GM19328 (cell line): ENCODE measurements at regions not wholly inside any gene's neighbourhood (a gene's known extent, or its start where the extent isn't known, plus 50 kb on each side); places are given as distances from the start of the nearest gene placed in this dataset.

ENCODE experiments used
- ATAC-seq: cut with Tn5 transposase; IDR thresholded peaks from one replicate; pipeline ENCODE4 v1.9.1; 2021; ENCODE audit warnings: mild to moderate bottlenecking, moderate library complexity; ENCODE audit not compliant: unreplicated experiment

DNA sequence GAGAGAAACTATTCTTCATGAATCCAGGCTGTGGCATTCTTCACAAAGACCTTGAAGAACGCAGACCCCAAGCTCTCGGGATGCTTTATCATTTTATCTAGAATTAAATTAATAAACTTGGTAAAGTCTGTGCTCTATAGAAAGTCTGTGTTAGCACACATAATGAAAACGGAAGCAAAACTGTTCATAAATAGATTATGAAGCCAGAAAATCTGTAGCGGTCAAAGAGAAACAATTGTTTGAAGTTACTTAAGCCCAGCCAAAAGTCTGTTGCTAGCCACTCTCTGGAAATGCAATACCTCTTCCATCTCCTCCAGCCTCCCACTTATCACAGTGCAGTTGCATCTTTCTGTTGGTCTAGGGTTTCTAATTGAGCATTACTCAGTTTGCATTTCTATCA is 375.9 kb downstream of the KIF4B start:
- ATAC-seq: no peak

DNA sequence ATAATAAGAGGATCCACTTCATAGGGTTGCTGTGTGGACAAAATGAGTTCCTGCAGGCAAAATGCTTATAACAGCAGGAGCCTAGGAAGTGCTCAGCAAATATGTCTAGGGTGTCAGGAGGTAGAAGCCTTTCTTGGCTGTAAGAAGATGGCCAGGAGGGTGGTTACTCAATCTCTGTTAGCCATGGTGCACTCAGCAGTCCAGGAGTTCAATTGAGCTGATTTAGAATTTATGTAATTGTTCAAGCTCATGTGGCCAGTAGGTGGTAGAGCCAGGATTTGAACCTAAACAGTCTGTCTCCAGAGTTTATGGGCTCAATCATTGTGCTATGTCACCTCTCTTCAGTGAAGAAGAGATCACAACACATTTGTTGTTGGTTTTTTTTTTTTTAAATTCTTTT is 381.2 kb downstream of the KIF4B start:
- no peak for ATAC-seq

DNA sequence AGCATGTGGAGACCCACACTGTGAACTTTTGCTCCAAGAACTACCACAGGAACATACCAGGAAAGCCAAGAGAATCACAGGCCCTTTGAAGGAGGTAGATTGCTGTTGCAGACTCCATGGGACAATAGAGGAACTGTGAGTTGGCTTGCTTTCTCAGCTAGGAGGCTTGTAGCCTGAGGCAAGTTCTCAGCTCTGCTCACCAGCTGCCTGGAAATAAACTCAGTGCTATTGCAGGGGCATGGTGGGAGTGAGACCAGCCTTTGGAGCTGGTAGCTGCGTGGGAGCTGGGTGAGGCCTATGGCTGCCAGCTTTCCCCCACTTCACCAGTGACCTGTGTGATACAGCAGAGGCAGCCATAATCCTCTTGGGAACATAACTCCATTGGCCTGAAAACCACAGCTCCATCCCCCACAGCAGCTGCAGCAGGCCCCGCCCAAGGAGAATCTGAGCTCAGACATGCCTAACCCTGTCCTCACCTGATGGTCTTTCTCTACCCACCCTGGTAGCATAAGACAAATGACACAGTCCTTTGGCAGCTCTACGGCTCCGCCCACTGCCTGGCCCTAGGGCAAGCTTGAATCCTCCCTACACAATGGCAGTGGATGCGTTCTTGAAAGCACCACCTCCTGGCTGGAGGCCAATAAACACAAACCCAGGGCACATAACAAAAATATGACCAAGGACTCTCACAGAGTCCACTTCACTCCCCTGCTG is 389.5 kb downstream of the KIF4B start:
- ATAC-seq: no peak

DNA sequence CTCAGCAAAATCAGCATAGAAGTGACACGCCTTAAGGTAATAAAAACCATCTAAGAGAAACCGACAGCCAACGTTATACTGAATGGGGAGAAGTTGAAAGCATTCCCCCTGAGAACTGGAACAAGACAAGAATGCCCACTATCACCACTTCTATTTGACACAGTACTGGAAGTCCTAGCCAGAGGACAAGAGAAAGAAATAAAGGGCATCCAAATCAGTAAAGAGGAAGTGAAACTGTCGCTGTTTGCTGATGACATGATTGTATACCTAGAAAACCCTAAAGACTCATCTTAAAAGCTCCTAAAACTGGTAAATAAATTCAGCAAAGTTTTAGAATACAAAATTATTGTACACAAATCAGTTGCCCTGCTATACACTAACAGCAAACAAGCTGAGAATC is 393.3 kb downstream of the KIF4B start:
- ATAC-seq: no peak

DNA sequence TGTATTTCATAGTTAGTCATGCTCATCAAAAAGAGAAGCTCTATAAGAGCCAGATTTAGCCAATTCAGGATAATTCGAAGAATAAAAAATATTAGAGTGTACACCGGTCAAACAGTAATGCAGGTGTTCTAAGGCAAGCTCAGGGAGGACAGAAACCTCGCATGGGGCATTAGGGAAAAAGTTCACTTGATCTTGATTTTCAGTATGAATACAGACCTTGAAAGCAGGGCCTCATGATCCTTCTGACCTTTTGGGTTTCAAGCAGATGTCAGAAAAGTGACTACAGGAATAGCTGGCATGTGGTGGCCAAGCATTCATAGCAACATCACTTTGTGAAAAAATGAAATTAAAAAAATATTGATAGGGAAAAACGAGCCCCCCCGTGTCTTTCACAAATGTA is 394.9 kb downstream of the KIF4B start:
- no peak for ATAC-seq

DNA sequence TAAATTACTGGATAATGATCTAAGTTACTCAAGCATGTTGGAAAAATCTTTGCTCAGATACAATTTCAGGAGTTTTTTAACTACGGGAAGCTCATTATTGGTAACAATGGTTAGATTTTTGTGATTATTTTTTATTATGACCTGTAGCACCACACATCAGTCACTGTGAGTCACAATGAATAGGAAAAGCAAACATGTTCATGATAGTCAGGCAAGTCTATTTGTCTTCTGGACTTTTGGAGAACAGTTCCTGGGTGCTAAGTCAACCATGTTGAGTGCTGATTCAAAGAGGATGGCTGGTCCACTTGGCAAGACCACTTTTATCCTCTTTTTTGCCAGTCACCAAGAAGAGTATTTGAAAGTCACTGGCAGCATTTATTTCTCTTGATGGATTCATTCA is 403.2 kb downstream of the KIF4B start:
- no peak for ATAC-seq

DNA sequence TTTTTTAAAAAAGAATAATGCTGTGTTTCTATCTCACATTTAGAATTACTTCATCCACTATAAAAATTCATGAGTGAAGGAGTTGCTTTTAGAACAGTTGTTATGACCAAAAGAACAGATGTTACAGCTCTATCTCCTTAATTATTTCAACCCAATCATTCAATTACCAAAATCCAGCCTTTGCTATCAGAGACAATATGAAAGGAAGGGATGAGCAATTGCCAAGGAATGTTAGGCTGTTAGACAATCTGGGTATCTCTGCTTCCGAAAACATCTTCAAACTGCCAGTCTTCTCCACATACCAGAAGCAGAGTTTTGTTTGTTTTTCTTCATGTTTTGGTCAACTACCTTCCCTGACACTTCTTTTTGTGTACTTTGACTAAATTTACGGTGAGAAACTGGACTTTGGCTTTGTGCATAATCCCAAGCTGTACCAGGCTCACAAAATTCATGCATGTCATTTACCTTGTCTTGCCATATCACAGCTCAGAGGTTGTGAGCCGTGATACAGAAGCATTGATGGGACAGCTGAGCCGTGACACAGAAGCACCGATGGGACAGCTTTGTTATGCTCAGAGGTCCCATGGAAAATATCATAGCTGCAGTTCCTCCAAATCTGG is 405.5 kb downstream of the KIF4B start:
- no peak for ATAC-seq

DNA sequence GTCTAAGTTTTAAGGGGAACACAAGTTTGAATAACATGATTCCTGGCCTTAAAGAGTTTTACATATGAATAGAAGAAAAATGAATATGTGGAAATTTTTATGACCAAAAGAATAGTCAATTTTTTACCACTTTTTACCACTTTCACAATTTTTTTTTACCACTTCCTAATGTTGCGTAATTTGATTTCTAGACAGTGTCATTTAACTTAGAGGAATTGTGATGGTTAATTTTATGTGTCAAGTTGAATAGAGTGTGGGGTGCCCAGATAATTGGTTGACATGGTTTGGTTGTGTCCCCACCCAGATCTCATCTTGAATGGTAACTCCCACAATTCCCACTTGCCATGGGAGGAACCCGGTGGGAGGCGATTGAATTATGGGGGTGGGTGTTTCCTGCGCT is 416.6 kb downstream of the KIF4B start:
- no peak for ATAC-seq

DNA sequence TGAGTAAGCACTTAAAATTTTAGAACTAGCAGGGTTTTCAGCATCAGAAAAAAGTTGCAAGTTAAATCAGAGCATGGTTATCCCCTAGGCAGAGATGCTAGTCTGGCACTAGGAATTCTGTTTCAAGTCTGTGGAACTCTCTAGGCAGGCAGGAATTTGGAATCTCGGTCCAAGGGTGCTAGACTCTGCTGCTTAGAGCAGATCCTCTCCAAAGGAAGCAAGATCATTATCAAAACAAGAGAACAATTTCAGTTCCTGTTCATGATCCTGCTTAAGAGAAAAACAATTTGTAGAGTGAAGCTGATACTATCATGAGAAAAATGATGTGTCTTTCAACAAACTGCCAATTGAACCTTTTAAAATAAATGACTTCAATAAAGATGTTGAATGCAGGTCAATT is 420.7 kb downstream of the KIF4B start:
- no peak for ATAC-seq

DNA sequence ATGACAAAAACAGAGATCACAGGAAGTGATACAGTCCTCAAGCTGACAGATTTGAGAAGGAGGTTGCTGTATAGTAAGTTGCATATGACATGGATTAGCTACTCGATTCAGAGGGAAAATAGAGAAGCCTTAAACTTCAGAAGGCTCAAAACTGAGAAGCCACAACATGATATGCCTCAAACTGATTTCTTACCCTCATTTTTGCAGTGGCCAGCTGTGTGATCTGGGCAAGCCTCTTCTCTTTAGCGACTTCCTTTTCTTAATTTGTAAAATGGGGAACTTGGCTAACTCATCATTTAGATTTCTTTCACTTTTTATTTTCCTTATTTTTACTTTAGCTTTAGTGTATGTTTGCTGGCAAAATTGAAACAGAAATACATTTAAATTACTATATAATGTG is 421.1 kb downstream of the KIF4B start:
- no peak for ATAC-seq

DNA sequence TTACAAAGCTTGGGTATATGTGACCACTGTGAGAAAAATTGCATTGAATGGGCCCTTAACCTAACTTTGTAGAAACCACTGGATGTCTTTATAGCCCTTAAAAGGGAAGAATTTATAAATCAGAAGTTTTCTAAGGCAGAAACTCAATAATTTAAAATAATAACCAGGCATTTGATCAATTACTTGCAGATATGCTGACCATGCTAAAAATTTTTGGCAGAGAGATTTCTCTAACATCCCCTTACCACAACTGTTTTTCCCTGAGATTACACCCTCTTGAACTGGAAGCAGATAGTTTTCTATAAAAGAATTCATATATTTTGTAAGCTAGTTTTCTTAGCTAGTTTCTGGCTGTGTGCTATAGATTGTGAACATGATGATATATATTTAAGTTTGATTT is 428.3 kb downstream of the KIF4B start:
- no peak for ATAC-seq

DNA sequence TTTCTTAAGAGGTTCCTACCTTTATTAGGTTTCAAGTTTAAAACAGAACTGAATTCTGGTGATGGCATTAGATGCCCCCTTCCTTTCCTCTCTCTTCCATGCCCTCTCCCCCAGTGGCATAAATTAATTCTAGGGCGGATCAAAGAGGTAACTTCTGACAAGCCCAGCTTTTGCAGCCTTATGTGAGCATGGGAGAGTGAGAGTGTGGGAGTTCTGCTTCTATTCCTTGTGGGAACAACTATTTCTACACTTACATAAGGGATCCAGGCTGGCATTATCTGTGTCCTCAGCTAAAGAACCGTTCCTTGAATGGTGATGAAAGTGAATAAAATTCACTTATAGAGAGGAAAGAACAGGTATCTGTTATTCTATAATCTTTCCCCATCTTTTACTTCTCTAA is 437.6 kb downstream of the KIF4B start:
- no peak for ATAC-seq

DNA sequence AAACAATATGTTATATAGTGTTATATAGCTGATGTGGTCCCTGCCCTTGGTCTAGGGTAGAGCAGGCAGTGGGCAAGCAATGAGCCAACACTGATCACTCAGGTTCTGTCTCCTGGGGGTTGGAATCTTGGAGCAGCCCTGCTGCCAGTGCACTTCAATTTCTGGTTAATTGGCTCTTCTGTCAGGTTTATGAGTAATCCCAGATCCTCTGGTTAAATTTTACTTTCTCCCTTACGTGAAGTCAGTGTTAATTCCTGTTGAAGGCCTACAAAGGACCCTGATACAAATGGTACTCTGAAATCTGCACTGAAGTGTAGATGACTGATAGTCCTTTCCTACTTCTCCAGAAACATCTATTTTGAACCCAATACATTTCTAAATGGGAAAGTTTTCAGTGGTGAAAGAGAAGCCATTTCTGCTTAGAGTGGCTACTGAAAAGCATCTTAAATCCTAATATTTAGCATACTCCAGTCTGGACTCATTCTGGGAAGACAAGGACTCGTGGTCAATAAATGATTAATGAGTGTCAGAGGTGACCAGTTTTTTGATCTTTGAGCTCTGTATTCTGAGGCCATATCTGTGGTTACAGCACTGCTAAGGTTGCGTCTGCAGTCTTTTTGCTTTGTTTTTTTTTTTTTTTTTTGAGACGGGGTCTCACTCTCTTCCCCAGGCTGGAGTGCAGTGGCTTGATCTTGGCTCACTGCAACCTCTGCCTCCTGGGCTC is 442.4 kb downstream of the KIF4B start:
- no peak for ATAC-seq

DNA sequence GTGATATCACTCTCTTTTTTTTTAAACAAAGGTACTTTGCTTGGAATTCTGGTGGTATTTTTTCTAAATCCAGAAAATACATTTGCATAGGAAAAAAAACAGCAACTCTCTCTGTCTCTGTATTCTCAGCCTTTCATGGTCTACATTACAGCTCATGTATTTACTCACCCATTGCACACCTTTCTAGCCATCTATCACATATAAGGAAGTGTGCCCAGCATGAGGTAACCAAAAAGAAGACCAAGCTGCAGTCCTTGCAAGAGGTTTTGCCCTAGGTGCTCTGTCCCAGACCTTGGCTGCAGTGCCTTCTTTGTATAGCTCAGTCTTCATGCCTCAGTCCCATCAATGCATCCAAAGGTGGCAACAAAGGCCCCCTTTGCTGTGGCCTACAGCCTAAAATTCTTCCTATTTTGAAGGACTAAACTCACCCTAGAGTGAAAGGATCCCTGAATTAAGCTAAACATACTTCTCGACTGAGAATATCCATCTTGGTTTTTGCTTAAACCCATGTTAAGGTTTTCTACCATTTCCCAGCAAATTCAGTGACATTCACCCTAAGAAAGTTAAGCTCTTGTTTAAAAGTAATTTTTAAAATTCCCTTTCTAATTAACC is 446.4 kb downstream of the KIF4B start:
- no peak for ATAC-seq

DNA sequence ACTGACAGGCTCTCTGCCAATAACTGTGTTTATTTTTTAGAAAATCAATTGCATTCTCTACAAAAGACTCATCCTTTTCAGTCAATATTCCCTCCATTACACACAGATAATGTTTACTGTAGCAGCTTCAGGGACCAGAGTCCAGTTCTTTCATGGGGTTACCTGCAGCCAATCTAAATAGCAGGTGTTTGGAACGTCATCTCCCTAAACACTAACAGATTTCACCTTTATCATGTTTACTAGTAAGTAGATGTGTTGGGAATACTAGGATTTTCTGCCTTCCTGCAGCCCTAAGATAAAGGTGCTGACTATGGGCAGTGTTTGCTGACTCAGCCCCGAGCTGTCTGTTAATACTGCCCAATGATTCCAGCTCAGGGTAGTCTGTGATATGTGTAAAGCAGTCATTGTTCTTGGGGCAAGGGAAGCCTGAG is 447.0 kb downstream of the KIF4B start:
- ATAC-seq: no peak

DNA sequence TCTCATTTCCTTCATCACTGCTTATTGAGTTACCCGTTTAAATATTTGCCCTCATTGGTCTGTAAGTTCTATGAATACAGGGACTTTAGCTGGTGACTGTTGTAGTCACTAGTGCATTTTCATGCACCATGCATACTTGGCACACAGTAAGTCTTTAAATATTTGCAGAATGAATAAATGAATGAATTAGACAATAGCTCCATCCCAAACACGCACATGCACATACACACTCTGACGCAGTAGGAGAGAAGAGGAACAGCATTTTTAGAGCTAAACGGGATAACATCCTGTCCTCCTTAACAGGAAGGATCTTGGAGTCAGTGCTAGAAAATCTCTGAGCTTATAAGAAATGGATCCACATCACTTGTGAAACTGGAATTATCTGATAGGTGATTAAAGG is 447.7 kb downstream of the KIF4B start:
- no peak for ATAC-seq

DNA sequence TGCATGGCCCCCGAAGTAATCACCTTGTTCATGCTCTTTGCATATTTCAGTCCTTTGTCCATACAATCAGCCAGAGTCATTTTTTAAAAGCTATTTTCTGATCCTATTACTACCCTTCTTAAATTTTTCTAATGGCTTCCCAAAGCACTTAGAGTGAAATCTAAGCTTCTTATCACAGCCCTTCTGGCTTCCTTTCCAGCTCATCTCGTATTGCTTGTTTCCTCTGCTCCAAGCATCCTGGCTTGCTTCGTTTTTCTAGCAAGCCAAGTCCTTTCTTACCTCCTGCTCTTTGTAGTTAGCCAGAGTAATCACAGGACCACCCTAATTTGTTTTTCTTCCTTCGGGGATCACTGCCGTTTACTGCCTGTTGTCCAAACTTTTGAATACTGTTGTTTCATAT is 453.3 kb downstream of the KIF4B start:
- no peak for ATAC-seq

DNA sequence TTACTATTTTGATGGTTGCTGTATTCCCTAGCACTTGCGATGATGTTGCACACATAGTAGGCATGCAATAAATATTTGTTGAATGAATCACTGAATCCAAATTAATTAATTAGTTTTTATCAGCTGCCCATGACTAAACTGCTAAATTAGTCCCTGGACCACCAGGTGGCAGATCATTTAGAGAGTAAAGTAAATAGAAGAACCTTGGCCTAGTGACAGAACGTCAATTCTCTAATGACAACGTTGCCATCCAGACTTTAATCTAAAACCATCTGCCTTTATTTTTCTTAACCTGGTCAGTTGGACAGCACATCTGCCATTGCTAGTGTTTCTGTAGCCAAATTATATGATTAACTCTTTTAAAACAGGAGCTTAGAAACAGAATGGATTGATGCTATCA is 457.5 kb downstream of the KIF4B start:
- no peak for ATAC-seq

DNA sequence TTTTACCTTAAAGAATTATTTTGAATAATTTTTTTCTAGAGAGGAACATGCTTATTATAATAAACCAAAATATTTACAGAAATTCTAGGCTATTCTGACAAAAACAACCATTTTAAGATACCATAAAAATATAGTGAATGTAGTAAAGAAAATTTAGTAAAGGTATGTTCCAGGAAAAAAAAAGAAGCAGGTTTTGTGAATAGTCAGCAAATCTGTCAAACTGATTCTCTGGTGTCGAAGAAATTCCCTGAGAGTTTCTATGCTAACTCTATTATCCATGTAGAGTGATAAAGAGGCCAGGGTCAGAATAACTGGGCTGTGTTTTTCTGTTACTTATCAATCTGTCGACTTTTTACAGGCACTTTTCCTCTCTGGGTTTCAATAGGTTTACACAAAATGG is 459.2 kb downstream of the KIF4B start:
- ATAC-seq: no peak

DNA sequence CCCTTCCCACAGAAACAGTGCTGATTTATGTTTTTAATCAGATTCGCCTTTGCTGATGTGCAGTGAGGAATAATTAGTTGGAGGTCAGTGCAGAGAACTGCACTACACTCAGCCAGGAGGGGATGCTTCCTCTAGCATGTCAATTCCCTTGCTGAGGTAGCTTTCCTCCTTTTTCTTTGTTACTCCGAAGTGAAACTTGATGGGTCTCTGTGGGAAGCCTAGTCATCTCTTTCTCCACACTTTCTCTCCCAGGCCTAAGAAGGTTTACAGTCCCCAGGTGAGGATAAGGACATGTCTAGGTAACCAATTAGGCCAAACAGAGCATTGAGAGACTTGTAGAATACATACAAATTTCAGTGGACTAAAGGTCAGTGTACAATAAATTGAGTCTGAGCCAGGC is 461.8 kb downstream of the KIF4B start:
- no peak for ATAC-seq

DNA sequence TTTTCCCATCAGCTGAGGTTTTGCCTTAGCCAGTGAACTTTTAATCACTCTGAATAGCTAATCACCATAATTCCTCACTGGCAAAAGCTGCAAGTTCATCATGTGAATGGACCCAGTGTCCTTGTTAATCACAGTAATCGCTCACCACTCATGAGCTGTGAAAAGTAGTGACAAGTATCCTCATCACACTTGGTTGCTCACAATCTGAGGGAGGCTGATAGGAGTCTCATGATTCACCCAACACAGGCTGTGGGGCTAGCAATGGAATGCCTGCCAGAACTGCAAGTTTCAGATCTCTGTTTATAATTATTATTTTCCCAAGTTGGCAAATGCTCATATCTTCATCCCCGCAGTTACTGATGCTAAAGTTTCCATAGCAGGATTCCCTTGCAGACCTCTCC is 467.2 kb downstream of the KIF4B start:
- no peak for ATAC-seq

DNA sequence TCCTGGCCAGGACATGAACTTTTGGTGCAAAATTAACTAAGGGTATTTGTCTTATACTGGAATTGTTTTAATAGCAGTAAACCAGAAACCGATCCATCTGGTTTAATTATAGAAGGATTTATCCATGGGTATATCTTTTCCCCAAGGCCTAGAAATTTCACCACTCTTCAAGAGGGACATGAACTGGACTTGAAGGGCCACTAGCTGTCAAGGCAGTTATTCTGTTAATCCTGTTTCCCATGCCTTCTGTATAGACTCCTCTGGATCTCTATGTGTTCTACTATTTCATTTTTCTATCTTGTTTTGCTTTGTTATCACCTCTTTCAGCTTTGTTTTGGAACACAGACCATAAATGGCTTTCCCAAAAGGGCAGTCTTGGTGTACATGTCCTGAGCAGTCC is 467.6 kb downstream of the KIF4B start:
- ATAC-seq: no peak
